Glomerular endothelial cell (primary cell): ENCODE measurements at regions not wholly inside any gene's neighbourhood (a gene's known extent, or its start where the extent isn't known, plus 50 kb on each side); places are given as distances from the start of the nearest gene placed in this dataset.
"Not testable (repeated sequence)": the region's sequence is repeated elsewhere in the genome, so short reads cannot be mapped to it uniquely, and the experiment has no call there.

ENCODE experiments used
- DNase-seq: peaks from one replicate; pipeline ENCODE4 v3.0.0-alpha.2; 2011; ENCODE audit warnings: low read depth, low spot score; ENCODE audit errors: extremely low read depth

DNA sequence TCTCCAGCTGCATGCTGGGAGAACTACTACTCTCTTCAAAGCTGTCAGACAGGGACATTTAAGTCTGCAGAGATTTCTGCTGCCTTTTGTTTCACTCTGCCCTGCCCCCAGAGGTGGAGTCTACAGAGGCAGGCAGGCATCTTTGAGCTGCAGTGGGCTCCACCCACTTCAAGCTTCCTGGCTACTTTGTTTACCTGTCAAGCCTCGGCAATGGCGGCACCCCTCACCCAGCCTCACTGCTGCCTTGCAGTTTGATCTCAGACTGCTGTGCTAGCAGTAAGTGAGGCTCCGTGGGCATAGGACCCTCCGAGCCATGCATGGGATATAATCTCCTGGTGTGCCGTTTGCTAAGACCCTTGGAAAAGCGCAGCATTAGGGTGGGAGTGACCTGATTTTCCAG, 61.7 kb downstream of the DMRTA1 start:
- not testable (repeated sequence) for DNase-seq

DNA sequence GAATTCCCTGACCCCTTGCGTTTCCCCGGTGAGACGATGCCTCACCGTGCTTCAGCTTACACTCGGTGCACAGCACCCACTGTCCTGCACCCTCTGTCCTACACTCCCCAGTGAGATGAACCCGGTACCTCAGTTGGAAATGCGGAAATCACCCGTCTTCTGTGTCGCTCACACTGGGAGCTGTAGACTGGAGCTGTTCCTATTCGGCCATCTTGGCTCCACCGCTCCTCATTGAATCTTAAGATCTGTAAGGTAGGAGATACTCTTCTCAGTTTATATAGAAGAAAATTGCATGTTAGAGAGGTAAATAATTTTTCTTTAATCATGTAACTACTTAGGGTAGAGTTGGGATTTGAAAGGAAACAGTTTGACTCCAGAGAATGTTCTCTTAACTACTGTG, 62.2 kb downstream of the DMRTA1 start:
- DNase-seq = no peak

DNA sequence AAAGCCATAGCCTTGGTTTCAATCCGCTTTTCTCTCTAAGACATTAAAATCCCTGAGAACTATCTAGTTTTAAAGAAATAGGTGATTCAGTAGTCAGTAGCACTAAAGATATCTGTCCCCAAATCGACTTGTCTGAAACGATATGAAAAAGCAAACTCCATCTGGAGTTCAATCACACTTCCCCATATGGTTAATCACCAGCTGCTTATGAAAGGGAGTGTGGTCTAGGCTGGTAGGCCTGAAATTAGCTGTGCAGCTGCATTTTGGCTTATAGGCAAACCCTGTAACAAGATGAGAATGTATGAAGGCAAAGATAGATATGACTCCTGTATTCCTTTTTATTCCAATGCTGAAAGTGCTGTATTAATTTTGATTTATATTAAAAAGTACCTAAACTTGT, 65.9 kb downstream of the DMRTA1 start:
- no peak for DNase-seq

DNA sequence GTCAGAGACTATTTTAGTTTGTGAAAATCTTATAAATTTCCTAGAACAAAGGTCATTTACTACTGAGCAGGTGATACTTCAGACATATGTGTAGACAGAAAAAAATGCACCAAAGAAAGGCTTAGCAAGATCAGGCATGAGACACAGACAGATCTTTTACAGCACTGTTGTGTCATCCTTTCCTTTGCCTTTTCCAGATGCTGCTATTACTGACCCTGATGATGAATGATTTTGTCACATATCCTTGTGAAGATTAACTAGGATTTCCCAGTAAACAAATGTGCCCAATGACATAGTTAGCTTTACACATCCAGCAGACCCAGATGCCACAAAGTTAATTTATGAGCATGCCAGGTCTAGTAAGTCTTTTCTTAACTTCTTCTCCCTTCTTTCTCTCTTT, 68.2 kb downstream of the DMRTA1 start:
- no peak for DNase-seq

DNA sequence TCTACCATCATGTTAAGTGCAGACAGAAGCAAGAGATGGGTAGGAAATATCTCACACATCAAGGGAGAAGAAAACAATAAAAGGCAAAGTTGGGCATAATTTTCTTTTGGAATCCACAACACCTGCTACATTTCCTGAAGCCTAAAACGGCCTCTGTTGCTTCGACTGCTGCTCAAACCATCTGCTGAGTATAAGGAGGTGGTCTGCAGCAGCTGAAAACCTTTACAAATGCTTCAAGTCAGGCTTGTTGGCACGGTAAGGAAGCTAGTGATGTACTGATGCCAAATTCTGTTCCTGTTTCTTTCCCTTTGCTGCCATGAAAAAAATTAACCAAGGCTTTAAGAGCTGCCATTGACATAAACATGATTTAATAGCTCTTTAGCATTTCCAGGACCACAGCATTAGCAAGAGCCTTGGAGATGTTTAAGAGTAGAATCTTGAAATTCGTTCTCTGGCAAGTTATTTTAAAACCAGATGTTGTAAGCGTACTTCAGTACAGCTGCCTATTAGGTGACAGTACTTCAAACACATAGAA, 75.6 kb downstream of the DMRTA1 start:
- no peak for DNase-seq

DNA sequence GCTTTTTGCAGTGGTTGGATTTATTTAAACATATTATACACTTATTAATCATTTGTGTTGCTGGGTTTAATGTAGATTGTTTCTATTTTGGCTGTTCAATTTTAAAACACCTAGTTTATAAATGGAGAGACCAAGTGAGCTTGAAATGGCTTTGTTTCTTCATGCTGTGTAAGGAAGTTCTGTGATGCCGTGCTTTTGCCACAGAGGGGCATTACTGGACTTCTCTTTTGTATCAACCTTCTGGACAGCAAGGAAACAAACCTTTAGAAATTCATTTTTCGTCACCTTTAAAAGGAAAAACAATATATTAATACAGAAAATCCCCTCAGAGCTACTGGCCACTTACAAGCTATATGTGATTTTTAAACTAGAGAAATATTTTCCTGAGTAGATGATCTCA, 81.9 kb downstream of the DMRTA1 start:
- DNase-seq = no peak

DNA sequence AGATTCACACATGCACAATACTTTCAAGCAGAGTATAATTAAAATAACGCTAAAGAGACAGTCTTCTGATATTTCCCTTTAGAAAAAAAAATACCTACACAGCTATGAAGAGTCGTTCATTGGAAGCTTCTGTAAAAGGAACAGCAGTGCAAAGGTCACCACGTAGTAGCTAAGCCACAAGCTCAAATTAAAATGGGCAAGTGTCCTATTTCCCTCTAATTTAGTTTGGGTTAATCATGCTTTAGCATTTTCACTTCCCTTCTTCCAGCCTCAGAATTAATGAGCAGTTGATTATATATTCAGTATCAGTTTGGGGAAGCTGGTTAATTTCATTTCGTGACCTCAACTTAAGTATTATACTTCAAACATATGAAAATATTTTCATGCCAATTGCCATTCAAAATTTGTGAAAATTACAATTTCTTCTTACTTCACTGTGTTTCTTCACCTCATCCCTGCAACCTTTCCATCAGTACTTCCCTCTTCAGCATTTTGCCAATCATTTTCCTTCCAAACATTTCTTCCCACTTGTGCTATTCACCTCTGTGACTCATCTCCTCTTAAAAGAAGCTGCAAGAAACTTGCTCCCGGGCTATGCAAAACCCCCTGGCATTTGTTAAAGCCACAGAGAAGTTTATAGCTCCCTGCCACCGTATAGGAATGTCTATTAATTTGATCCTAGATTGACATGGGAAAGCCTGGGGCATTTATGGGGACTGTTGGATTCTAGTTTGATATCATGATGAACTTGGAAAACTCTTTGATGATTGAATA, 83.0 kb downstream of the DMRTA1 start:
- no peak for DNase-seq

DNA sequence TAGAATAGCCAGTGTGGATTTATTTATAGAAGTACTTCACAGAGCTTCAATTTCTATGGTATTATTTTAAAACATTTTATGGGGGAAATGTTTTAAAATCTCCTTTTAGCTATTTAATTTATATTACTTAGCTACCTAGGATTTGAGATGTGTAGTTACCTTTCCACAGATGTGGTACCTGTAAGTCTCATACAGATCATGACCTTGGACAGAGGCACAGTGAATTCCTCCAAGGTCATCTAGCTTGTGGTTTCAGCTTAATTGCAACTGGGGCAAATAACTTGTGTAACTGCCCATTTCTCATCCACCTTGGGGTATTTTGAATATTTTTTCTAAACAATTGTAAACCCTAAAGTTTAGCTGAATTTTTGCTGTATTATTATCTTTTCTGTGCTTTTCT, 89.2 kb downstream of the DMRTA1 start:
- no peak for DNase-seq

DNA sequence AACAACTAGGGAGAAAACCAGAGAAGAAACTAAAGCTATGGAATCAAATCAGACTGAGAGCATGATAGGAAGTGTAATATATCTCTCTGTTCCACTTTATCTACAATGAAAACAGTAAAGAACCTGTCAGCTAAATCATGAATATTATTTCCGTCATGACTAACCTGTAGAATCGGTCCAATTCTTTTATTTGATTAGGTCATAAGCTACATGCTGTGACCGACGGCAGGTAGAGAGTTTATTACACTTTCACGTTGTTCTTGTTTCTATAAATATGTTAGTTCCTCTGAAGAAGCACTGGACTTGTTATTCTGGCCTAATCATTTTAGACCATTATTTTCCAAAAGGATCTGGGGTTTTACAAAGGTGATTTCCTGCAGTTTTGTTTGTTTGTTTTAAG, 91.1 kb downstream of the DMRTA1 start:
- DNase-seq = no peak

DNA sequence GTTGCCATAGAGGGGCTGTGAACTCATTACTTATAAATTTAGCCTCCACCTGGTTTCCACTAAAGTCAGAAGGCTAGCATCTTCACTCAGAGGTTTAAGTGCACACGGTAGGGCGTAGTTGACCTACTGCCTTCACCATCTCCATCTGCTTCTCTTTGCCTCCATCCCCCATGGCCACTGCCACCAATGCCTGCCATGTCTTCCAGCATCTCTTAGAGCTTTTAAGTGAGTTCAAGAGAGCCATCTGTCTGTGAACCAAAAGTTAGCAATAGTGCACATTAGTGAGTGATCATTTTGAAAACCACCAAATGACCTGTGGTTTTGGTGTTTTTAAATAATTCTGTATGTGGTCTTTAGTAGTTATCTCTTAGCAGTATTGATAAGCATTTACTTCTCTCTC, 102.0 kb downstream of the DMRTA1 start:
- no peak for DNase-seq

DNA sequence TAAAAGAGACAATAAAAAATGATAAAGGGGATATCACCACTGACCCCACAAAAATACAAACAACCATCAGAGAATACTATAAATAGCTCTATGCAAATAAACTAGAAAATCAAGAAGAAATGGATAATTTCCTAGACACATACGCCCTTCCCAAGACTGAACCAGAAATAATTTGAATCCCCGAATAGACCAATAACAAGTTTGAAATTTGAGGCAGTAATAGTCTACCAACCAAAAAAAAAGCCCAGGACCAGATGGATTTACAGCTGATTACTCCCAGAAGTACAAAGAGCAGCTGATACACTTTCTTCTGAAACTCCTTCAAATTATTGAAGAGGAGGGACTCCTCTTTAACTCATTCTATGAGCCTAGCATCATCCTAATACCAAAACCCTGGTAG, 128.1 kb downstream of the DMRTA1 start:
- DNase-seq = no peak

DNA sequence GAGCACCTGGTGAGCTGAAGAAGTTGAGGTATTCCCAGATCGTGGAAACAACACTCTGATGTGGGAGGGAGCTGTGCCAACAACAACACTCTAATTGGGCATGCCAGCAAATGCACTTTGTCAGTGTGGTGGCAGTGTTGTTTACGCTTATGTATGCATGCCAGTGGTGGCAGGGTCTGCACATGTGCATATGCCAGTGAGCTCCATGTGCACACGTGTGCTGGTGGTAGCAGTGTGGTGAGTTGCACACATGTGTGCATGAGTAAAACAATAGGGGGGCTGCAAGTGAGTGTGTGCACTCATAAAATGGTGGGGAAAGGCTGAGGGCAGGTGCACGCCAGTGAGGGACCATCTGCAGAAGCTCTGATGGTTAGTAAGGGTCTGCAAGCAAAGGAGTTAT, 134.2 kb downstream of the DMRTA1 start:
- no peak for DNase-seq

DNA sequence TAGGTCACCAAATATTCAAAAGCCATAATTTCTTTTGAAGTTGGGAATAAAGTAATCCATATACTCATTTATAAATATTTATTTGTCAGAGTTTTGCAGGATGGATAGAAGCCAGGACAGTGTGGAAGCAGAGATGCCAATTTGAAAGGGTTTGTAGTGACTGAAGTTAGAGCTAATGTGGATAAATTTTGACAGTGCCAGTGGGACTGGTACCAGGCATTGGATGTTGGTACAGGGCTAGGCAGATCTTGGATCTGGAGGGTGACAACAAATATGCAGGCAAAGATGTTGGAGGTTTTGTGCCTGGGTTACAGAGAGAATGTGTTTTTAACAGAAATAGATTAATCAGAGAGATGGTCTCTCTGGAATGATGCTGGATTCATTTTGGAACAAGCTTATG, 135.6 kb downstream of the DMRTA1 start:
- no peak for DNase-seq

DNA sequence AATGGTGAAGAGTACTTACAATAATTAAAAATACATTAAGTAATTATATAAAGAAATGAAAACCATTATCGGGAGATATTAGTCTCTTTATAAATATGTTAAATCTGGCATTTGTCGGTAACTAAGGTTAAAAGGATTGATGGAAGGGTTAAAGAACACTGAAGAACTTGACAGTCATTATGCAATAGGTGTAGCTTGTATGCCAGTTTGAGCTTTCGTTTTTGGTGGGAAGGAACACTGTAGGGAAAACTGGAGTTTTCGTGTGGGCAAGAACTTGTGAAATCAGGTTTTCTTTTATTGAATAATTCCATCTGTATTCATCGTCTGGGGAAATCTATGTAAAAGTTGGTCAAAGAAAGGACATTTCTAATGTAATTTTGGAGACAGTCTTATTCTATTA, 142.3 kb downstream of the DMRTA1 start:
- DNase-seq = no peak

DNA sequence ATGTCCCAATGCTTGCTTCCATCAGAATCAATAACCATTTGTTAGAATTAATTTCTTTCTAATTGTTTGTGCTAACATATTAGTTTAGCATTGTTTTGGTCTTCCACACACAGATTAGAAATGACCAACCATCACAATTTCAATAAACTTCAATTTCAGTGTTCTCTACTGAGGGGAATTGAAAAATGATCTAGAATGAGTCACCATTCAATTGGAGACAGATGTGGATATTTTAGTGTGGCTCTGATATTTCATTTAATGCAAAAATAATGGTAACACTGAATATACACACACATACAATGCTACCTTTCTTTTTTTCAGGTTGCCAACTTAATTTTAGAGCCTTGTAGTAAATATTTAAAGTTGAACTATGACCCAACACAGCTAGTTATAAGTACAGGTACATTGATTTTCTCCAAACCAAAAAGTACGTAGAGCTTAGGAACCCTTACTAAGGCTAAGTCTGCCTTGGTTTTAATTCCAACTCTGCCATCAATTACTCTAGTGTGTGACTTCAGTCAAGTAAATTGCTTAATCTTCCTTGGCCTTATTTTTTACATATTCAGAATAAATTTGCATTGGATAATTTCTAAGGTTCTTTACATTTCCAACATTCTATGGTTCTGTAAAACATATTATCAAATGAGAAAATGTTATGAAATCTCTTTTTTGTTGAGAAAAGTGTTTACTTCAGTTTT, 143.9 kb downstream of the DMRTA1 start:
- no peak for DNase-seq

DNA sequence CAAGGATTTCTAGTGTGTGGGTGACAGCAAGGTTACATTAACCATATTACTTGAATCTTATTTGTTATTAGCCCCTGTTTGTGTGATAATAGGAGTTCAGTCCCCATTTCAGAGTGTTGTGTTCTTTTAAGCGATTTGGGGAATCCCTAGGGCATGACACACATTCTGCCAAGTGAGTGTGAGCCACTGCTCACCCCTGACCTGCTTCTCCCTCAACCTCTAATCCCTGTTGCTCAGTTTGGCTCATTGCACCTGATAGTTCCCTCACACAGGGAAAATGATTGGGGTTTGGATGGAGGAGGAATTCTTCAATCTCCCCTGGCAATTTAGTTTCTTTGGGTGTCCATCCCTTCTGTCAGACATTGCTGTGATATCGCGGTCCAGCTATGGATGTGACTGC, 149.2 kb downstream of the DMRTA1 start:
- no peak for DNase-seq

DNA sequence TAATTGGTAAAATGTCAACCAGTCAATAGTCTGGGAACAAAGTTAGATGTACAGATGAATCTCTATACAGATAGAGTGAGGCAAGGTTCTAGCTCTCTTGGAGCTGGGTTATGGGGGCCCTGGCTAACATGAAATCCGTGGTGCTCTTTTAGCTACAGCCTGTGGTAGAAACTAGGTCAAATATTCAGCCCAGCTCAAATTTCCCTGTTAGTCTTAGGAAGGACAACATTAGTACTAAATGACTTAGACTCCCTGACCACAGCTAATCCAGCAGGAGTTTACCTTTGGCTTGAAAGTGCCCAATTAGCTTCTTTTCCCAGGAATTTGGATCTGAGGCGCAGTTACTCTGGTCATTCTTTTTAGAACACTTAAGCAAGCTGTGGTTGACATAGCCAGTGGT, 170.5 kb downstream of the DMRTA1 start:
- DNase-seq = no peak

DNA sequence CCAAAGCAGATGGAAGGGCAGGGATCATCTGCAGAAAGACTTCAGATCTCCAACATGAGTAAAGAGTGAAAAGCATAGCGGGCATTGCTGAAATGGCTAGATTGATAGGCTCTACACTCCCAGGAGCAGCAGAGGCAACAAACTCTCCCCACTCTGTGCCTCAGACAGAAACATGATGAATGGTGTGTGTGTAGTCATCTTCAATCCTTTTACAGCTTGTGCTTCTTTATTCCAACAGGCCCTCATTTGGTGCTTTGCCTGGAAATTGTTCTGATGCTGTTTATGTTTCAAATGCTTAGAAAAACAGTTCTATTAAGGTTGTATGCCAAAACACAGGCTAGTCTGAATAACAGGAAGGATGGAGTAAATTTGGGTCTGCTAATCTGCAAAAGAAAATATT, 176.2 kb downstream of the DMRTA1 start:
- DNase-seq = no peak

DNA sequence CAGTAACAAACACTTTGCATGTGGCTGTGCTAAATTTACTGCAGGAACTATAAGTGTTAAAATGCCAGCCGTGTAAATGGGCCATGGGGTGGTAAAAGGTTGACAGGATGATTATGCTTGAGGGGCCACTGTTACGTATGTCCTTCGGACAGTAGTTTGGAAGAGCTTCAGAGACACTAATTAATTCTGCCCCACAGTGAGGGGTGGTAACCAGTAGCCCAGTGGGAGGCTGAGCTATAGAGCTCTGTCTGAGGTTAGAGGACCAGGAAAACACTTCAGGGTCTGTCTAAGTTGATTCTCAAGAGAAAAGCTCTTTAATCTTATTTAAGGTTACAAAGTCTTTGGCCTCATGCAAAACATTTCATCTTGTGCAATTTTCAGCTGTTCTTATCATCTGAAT, 176.6 kb downstream of the DMRTA1 start:
- DNase-seq = no peak

DNA sequence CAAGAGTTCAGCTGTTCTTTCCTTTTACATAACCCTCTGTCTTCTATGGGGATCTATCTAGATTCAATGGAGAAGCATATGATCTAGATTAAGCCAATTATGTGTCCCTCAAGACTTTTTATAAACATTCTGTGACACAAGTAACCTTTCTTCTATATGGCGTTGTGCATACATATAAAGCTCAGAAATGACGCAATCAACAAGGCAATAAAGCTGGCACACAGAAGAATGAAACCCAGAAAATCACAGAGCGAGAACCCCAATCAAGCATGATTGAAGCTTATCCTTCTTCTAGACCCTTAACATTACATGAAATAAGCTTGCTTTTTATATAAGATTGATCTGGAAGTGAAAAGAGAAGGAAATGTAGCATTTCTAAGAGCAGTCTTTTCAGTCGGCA, 178.9 kb downstream of the DMRTA1 start:
- DNase-seq = no peak

DNA sequence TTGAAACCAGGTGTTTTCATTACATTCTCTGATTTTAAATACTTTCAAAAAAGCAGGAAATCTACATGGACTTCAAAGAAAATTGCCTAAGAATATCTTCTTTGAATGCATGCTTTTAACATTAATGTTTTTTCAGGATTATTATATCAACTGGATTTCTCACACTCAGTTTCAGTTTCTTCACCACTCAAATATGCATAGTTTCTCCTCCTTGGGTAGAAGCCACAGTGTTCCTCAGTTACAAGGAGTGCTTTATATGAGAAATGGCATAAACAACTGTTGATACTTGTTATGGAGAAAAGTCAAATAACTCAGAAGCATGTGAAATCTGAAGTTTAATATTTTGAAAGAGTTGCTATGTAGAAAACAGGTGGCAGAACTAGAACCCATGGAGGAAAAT, 196.9 kb downstream of the DMRTA1 start:
- DNase-seq = no peak

DNA sequence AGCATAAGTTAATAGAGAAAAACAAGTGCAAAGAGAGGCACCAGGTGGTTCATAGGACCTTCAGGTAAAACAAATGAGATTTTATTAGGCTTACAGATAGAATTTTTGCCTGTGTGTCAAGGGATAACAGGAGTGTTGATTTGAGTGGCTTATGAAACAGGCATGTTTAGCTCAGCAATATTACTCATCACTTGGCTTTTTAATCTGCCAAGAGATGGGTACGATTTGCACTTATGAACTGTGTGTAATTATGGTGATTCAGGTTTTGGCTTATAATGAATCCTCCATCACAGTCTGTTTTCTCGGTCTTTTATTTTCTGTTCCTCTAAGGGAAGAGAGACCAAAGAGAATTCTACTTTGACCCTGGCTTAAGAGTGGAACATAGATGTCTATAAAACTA, 199.3 kb downstream of the DMRTA1 start:
- no peak for DNase-seq
